Activated CD8-positive, alpha-beta T cell treated with anti-CD3 and anti-CD28 coated beads for 36 hours (primary cell): ENCODE measurements at regions not wholly inside any gene's neighbourhood (a gene's known extent, or its start where the extent isn't known, plus 50 kb on each side); places are given as distances from the start of the nearest gene placed in this dataset.

Source experiments
- ATAC-seq: fragments of 200-7000 bp; cut with Tn5 transposase; one replicate; pipeline ENCODE4 v1.10.0; 2021; ENCODE audit warnings: mild to moderate bottlenecking, moderate library complexity
- CTCF ChIA-PET: fragments of 350-600 bp; sonication (Branson Sonifier 250); formaldehyde crosslinking; loops from one replicate; lab custom pipeline; 2021; ENCODE audit warnings: antibody characterized with exemption; lab: Charles Lee
- POLR2A ChIA-PET: fragments of 350-600 bp; sonication (Branson Sonifier 250); formaldehyde crosslinking; loops from one replicate; lab custom pipeline; 2021; ENCODE audit warnings: antibody characterized with exemption; lab: Charles Lee
- DNase-seq: peaks from one replicate; pipeline ENCODE4 v3.0.0-alpha.2; 2020
- H3K27ac Mint-ChIP-seq: one replicate; pipeline ENCODE4 v1.8.0; 2021; ENCODE audit warnings: mild to moderate bottlenecking, mixed read lengths
- H3K27me3 Mint-ChIP-seq: one replicate; pipeline ENCODE4 v1.8.0; 2021; ENCODE audit warnings: mixed read lengths
- H3K36me3 Mint-ChIP-seq: one replicate; pipeline ENCODE4 v1.8.0; 2021; ENCODE audit warnings: low read depth, mixed read lengths
- H3K4me1 Mint-ChIP-seq: one replicate; pipeline ENCODE4 v1.8.0; 2021; ENCODE audit warnings: low read depth, mixed read lengths
- H3K4me3 Mint-ChIP-seq: one replicate; pipeline ENCODE4 v1.8.0; 2021; ENCODE audit warnings: mild to moderate bottlenecking, moderate library complexity, mixed read lengths
- H3K9me3 Mint-ChIP-seq: one replicate; pipeline ENCODE4 v1.8.0; 2021; ENCODE audit warnings: mixed read lengths
- CTCF ChIP-seq: fragments of 200-600 bp; IDR thresholded peaks from one replicate; pipeline ENCODE4 v1.8.0; 2022; ENCODE audit warnings: antibody characterized with exemption, mild to moderate bottlenecking
- intact Hi-C: fragments of 100-400 bp; cut with micrococcal nuclease; formaldehyde crosslinking; loops from one replicate; pipeline ENCODE4 v1.10.0; 2022

GRCh38 chr2:156691014-156691413, 254.8 kb downstream of the GPD2 start:
- H3K27ac Mint-ChIP-seq: no peak overlapping the region
- H3K27me3 Mint-ChIP-seq: no peaks in the 10 kb centered on the region
- ChIA-PET CTCF (interaction anchor here (0.6 kb wide), 1 partner anchor 167 kb away, joined by 3 read pairs; no protein-coding TSS in a partner anchor), POLR2A (no interaction called here)
- H3K4me3 Mint-ChIP-seq: no peak overlapping the region
- TF ChIP-seq CTCF: no peak
- no peak for ATAC-seq
- no peaks in the 10 kb centered on the region for H3K36me3 Mint-ChIP-seq
- intact Hi-C loops: no loop called here
- no peak for DNase-seq
- no peaks in the 10 kb centered on the region for H3K4me1 Mint-ChIP-seq
- no peaks in the 10 kb centered on the region for H3K9me3 Mint-ChIP-seq

- ATAC-seq: no peak
- intact Hi-C loops: no loop called here
- Mint-ChIP-seq H3K27me3 (peaks cover 2% of the 10 kb centered on the region), H3K27ac (no peak overlapping the region), H3K36me3 (no peaks in the 10 kb centered on the region), H3K4me3 (no peak overlapping the region), H3K4me1 (no peaks in the 10 kb centered on the region), H3K9me3 (no peaks in the 10 kb centered on the region)
- no peak for TF ChIP-seq CTCF
- DNase-seq: no peak
- ChIA-PET CTCF (interaction anchor here (1.4 kb wide), 1 partner anchor 15 kb away, joined by 3 read pairs; no protein-coding TSS in a partner anchor), POLR2A (no interaction called here)
These were observed 258.8 kb downstream of the GPD2 start for GRCh38 chr2:156695020-156695419.

- ChIA-PET POLR2A (no interaction called here), CTCF (no interaction called here)
- no peak overlapping the region for H3K27ac Mint-ChIP-seq
- no peak for TF ChIP-seq CTCF
- no peaks in the 10 kb centered on the region for H3K9me3 Mint-ChIP-seq
- H3K36me3 Mint-ChIP-seq: no peaks in the 10 kb centered on the region
- no peak for DNase-seq
- no peak for ATAC-seq
- no peaks in the 10 kb centered on the region for H3K4me1 Mint-ChIP-seq
- peaks cover 2% of the 10 kb centered on the region for H3K27me3 Mint-ChIP-seq
- intact Hi-C loops: no loop called here
- no peak overlapping the region for H3K4me3 Mint-ChIP-seq
These were observed 259.4 kb downstream of the GPD2 start for GRCh38 chr2:156695595-156695994.

GRCh38 chr2:156697906-156698305, 261.7 kb downstream of the GPD2 start:
- no peak for DNase-seq
- intact Hi-C loops: no loop called here
- Mint-ChIP-seq H3K36me3 (no peaks in the 10 kb centered on the region), H3K4me3 (no peak overlapping the region), H3K4me1 (no peaks in the 10 kb centered on the region), H3K27me3 (peaks cover 2% of the 10 kb centered on the region), H3K9me3 (no peaks in the 10 kb centered on the region), H3K27ac (no peak overlapping the region)
- no peak for TF ChIP-seq CTCF
- ChIA-PET POLR2A (no interaction called here), CTCF (no interaction called here)
- no peak for ATAC-seq

- ATAC-seq (no peak), DNase-seq (no peak)
- intact Hi-C loops: no loop called here
- Mint-ChIP-seq H3K4me1 (no peaks in the 10 kb centered on the region), H3K36me3 (no peaks in the 10 kb centered on the region), H3K9me3 (no peaks in the 10 kb centered on the region), H3K27me3 (peaks cover 4% of the 10 kb centered on the region), H3K4me3 (no peak overlapping the region), H3K27ac (no peak overlapping the region)
- ChIA-PET CTCF (no interaction called here), POLR2A (no interaction called here)
- TF ChIP-seq CTCF: no peak
These were observed 264.5 kb downstream of the GPD2 start for GRCh38 chr2:156700681-156701080.
